NCI-H748 treated with DMSO at 0.1 percent for 48 hours (cell line): ENCODE measurements at regions not wholly inside any gene's neighbourhood (a gene's known extent, or its start where the extent isn't known, plus 50 kb on each side); places are given as distances from the start of the nearest gene placed in this dataset.

Experiments used
- DNase-seq: peaks from one replicate; lab custom pipeline; 2025; lab: John Stamatoyannopoulos, UW

DNA sequence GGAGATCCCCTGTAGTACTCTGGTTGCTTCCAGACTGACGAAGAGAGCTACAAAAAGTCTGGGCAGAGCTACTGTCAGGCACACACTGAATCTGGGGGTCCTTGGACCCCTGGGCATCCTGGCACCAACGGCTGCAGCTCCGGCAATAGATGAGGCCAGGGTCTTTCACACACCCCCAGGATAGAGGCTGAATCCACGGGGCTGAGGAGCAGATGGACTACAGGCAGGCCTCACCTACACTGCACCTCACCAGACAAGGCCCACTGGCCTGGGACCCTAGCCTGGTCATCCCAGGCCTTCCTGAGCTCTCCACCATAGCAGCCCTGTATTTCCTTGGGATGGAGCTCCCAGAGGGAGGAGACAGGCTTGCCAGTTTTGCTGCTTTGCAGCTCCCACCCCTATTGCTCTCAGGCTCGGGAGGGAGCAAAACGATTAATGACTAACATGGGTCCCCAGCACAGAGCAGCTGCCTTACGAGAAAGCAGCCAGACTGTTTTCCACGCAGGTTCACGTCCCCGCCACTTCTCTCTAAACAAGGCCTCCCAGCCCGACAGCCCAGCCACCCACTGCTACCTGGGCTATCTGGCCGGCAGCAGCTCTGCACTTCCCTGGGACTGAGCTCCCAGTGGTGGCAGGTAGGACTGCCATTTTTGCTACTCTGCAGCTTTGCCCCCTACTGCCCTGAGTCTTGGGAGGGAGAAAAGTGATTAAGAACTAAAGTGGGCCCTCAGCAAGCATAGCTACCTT is 1022.5 kb upstream of the ADGRL2 start:
- no peak for DNase-seq

DNA sequence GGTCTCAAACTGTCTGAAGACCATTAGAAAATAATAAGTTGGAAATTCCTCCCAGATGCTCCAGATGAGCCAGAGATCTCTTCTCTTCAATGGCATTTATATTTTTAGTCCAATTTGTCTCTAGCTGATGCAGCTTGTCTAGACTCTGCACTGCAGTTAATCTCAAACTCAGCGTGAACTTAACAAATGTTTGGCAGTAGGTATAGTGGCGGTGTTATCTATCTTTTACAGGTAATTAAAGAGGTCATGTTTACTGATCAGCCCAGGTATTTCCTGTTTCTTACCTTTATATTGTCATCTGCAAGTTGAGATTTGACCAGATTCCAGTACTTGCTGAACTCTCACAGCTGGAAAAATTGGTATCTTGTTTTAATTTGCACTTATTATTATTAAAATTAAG is 1024.5 kb upstream of the ADGRL2 start:
- no peak for DNase-seq

- no peak for DNase-seq
These were observed 1031.5 kb upstream of the ADGRL2 start for GRCh38 chr1:80769208-80769750.

- DNase-seq, result no peak
These were observed 1033.0 kb upstream of the ADGRL2 start for GRCh38 chr1:80767711-80768110.

- DNase-seq, result no peak
These were observed 1041.4 kb upstream of the ADGRL2 start for GRCh38 chr1:80759354-80759753.

- no peak for DNase-seq
These were observed 1044.8 kb upstream of the ADGRL2 start for GRCh38 chr1:80755944-80756343.

- no peak for DNase-seq
These were observed 1049.5 kb upstream of the ADGRL2 start for GRCh38 chr1:80751204-80751603.

- no peak for DNase-seq
These were observed 1069.4 kb upstream of the ADGRL2 start for GRCh38 chr1:80731241-80731894.

DNA sequence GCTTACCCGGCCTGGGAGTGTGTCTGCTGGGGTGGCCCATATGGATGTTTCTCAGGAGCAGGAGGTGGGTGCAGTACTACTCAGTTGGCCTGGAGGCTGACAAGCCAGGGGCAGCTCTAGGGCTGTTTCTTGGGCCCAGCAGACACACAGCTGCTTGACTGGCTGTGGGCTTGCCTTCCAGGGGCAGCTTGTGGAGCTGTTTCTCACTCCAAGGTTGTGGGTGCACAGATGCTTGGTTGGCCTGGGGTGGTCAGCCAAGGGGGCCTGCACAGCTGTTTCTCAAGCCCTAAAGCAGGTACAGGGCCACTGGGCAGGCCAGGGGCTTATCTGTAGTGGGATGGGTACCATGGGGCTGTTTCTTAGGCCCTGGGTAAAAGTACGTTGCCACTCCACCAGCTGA is 1078.1 kb upstream of the ADGRL2 start:
- no peak for DNase-seq

DNA sequence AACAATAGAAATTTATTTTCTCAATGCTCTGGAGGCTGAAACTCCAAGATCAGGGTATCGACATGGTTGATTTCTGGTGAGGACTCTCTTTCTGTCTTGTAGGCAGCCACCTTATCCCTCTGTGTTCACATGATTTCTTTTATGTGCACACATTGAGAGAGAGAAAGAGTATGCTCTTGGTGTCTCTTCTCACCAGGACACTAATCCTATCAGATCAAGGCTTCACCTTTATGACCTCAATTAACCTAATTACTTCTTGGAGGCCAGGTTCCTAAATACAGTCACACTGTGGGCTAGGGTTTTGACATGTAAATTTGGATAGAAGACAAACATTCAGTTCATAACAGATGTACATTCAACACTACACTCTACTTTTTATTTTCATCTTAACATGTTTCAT is 1094.2 kb upstream of the ADGRL2 start:
- DNase-seq, result no peak

GRCh38 chr1:80678438-80678837 is 1122.3 kb upstream of the ADGRL2 start:
- DNase-seq, result no peak

- no peak for DNase-seq
These were observed 1125.3 kb upstream of the ADGRL2 start for GRCh38 chr1:80675454-80675853.

DNA sequence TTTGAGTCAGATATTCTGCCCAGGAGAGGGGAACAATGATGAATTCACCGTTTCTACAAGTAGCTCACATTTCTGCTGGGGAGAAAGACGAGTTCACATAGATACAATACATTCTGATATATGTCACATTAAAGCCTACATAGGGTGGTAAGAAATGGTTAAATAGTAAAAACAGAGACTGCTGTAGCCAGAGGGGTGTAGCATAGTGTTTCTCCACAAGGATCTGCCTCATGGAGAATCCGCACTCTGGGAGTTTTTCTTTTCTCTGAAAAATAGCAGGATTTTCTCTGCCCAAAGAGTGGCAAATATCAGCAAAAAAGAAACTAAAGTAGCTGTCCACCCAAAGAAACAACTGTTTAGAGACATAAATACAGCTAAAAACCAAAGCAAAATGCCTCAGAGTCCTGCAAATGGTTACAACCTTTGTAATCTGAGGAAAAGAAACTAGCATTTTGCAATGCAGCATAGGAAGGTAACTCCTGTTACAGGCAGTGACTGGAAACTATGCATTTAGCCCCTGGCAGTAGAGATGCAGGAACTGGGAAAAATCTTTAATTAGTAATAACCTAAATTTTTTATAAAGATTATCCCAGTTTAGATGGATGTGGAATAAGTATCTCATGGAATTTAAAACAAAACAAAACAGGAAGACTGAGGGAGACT is 1126.7 kb upstream of the ADGRL2 start:
- no peak for DNase-seq

DNA sequence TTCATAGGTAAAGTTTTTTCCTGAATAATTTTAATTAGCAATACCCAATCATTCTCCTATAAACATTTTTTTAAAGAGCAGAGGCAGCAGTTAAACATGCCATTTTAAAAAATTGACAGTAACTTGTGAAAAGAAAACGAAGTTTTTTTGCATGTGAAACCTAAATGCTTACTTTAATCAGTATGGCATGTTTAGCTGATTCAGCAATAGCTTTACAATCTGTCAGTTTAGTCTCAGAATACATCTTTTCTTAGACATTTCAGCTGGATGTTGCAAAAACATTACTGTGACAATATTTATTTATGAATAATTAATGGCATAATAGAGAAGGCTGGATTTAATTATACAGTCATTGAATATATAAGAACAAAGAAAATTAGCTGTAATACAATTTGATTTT is 1132.4 kb upstream of the ADGRL2 start:
- DNase-seq, result no peak

GRCh38 chr1:80666073-80666472 is 1134.7 kb upstream of the ADGRL2 start:
- no peak for DNase-seq

DNA sequence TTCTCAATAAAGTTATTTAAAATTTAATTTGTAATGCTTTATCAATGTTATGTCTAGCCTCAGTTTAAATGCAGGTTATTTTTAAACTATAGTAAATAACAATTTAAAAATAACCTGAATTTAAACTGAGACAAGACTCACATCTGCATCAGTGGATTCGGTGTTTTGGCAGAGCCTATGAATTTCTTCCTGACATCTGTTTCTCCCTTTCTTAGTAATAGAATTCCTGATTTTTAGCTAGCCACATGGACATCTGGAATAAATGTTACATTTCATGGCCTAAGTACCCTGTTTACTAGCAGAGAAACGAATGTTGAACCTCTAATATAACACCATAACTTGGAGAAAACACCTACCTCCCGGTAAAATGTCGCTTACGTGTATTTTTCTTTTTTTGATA is 1141.6 kb upstream of the ADGRL2 start:
- no peak for DNase-seq

DNA sequence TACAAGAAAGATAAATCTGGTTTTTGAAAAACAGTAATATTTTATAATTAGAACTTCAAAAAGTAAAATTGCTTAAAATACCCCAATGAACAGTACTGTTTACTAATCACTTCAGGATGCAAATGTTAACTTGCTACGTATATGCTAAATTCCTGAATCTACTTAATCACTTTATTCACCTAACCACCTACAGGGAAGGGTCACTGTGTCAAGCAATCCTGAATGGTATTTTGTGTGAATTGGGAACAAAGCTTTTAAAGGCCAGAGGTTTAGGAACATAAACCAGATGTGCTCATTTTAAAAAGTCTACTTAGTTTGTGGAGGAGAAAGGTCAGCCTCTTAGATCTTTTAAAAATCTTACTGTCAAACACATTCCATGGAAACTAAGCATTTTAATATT is 1143.0 kb upstream of the ADGRL2 start:
- no peak for DNase-seq

- no peak for DNase-seq
These were observed 1143.6 kb upstream of the ADGRL2 start for GRCh38 chr1:80657044-80657643.

DNA sequence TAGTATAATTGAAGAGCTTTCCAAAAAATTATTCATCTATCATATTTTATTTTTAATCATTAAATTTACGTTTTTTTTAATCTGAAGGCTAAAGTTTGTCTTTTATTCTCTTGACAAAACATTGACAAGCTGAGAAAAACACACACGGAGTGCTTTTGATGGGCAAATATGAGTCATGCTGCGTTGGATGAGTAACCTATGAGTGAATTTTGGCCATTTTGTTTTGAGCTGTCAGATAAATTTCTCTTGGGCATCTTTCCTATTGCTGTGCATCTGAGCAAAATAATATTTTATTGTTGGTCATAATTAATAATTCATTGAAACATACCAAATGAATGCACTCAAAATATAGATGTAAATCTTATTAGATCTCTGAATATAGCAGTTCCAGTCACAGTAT is 1144.1 kb upstream of the ADGRL2 start:
- no peak for DNase-seq

DNA sequence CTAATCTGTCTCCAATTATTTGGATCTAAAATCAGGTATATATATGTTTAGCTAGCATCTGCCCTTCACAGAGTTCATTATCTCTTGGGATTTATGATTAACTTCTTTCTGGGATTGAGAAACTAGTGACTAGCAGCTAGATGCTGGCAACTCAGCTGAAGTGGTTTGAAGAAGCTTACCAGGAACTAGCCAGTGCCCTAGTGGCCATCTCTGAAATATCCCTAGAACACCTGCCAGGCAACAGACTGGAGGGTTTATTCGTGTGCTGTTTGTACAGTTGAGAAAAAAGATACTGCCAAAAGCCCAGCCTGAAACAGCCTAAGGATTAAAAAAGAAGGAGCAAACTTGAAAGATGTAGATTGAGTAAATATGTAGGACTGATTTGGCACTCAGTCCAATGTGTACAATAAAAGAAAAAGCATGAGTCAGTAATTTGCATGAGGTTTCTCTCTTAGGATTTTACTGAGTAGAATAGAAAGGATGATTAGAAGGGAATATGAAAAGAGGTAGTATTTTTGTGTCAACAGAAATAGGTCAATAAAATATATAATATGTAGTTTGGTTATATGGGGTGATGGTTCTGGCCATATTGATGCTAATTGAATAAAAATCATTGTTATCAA is 1144.6 kb upstream of the ADGRL2 start:
- DNase-seq, result no peak

GRCh38 chr1:80646053-80646452 is 1154.7 kb upstream of the ADGRL2 start:
- DNase-seq, result no peak

DNA sequence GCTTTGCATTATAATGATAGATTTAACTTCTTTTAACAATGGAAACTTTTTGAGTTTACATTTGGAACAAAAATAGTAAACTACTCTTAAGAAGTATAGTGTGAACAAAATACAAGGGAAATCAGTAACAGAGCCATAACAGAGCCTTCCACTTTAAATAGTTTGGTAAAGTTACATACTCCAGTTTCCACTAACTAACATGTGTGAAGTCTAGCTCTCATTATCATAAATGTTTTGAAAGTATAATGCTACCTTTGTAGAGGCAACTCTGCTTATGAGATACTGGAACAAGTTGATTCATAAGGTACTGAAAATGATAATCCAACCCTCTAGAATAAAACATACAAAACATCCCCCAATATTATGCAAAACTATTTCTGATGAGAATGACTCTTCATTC is 1155.1 kb upstream of the ADGRL2 start:
- DNase-seq, result no peak
